Neural progenitor cell (in vitro differentiated cells): ENCODE measurements at regions not wholly inside any gene's neighbourhood (a gene's known extent, or its start where the extent isn't known, plus 50 kb on each side); places are given as distances from the start of the nearest gene placed in this dataset.

Source experiments
- DNase-seq: peaks from one replicate; pipeline ENCODE4 v3.0.0-alpha.2; 2016; ENCODE audit warnings: low spot score
- H2AFZ ChIP-seq: fragments of 200-600 bp; sonication (generic); replicated peaks from 2 replicates; pipeline ENCODE4 v1.6.1; 2016; ENCODE audit warnings: antibody characterized with exemption
- H3F3A ChIP-seq: fragments of 200-600 bp; sonication (generic); 2 replicates; pipeline ENCODE4 v1.6.1; 2016; ENCODE audit warnings: antibody characterized with exemption, low read depth
- H3K27ac ChIP-seq: fragments of 200-600 bp; sonication (generic); 2 replicates; pipeline ENCODE4 v1.5.1; 2016; ENCODE audit warnings: mild to moderate bottlenecking
- H3K27me3 ChIP-seq: fragments of 200-600 bp; sonication (generic); 2 replicates; pipeline ENCODE4 v1.6.1; 2016; ENCODE audit warnings: mild to moderate bottlenecking, moderate library complexity
- H3K36me3 ChIP-seq: fragments of 200-600 bp; sonication (generic); 2 replicates; pipeline ENCODE4 v1.5.1; 2016
- H3K4me1 ChIP-seq: fragments of 200-600 bp; sonication (generic); 2 replicates; pipeline ENCODE4 v1.6.1; 2016; ENCODE audit warnings: mixed run types
- H3K4me2 ChIP-seq: fragments of 200-600 bp; sonication (generic); 2 replicates; pipeline ENCODE4 v1.6.1; 2016
- H3K4me3 ChIP-seq: fragments of 200-600 bp; sonication (generic); 2 replicates; pipeline ENCODE4 v1.5.1; 2016
- H3K79me2 ChIP-seq: fragments of 200-600 bp; sonication (generic); 2 replicates; pipeline ENCODE4 v1.6.1; 2016; ENCODE audit warnings: low read depth
- H3K9ac ChIP-seq: fragments of 200-600 bp; sonication (generic); 2 replicates; pipeline ENCODE4 v1.6.1; 2016
- H3K9me3 ChIP-seq: fragments of 200-600 bp; sonication (generic); 2 replicates; pipeline ENCODE4 v1.5.1; 2016; ENCODE audit warnings: low read depth
- H4K20me1 ChIP-seq: fragments of 200-600 bp; sonication (generic); 2 replicates; pipeline ENCODE4 v1.6.1; 2016; ENCODE audit warnings: low read depth
- H3K27ac Mint-ChIP-seq: 3 replicates; pipeline ENCODE4 v1.8.0; 2021; ENCODE audit warnings: mixed read lengths
- H3K27me3 Mint-ChIP-seq: 2 replicates; pipeline ENCODE4 v1.8.0; 2022; ENCODE audit warnings: low read depth, mild to moderate bottlenecking, inconsistent platforms, moderate library complexity, mixed read lengths; ENCODE audit not compliant: insufficient read depth
- H3K36me3 Mint-ChIP-seq: 3 replicates; pipeline ENCODE4 v1.8.0; 2021; ENCODE audit warnings: mixed read lengths
- H3K4me1 Mint-ChIP-seq: 3 replicates; pipeline ENCODE4 v1.8.0; 2021; ENCODE audit warnings: mixed read lengths
- H3K4me3 Mint-ChIP-seq: 3 replicates; pipeline ENCODE4 v1.8.0; 2021; ENCODE audit warnings: mild to moderate bottlenecking, moderate library complexity, mixed read lengths
- H3K9me3 Mint-ChIP-seq: 3 replicates; pipeline ENCODE4 v1.8.0; 2020; ENCODE audit warnings: mixed read lengths
- CTCF ChIP-seq: fragments of 200-600 bp; sonication (generic); IDR thresholded peaks from 2 replicates; pipeline ENCODE4 v1.5.1; 2017; ENCODE audit warnings: antibody characterized with exemption, mild to moderate bottlenecking
- EZH2 ChIP-seq: fragments of 200-600 bp; sonication (generic); IDR thresholded peaks from 2 replicates; pipeline ENCODE4 v1.6.1; 2017; ENCODE audit warnings: antibody characterized with exemption, mild to moderate bottlenecking, moderate library complexity
- EZH2phosphoT487 ChIP-seq: fragments of 200-600 bp; sonication (generic); IDR thresholded peaks from 2 replicates; pipeline ENCODE4 v1.6.1; 2017; ENCODE audit warnings: antibody characterized with exemption

- Histone ChIP-seq H3K36me3 (no peaks in the 10 kb centered on the region), H3K79me2 (no peaks in the 10 kb centered on the region), H3K4me1 (no peaks in the 10 kb centered on the region), H4K20me1 (no peaks in the 10 kb centered on the region), H3K27me3 (no peaks in the 10 kb centered on the region), H3K27ac (no peak overlapping the region), H3K9me3 (no peaks in the 10 kb centered on the region), H3K9ac (no peak overlapping the region), H2AFZ (no peak overlapping the region), H3K4me2 (no peak overlapping the region), H3F3A (no peaks in the 10 kb centered on the region), H3K4me3 (no peak overlapping the region)
- no peak for DNase-seq
- no peak overlapping the region for H3K27ac Mint-ChIP-seq
- no peaks in the 10 kb centered on the region for H3K36me3 Mint-ChIP-seq
- H3K4me3 Mint-ChIP-seq = no peak overlapping the region
- no peak for TF ChIP-seq EZH2
- no peak for TF ChIP-seq CTCF
- TF ChIP-seq EZH2phosphoT487 = no peak
- H3K9me3 Mint-ChIP-seq = peaks cover 5% of the 10 kb centered on the region
- H3K27me3 Mint-ChIP-seq = peaks cover 5% of the 10 kb centered on the region
- no peaks in the 10 kb centered on the region for H3K4me1 Mint-ChIP-seq
Observed at GRCh38 chr17:30586818-30587595, 109.8 kb downstream of the GOSR1 start.

DNA sequence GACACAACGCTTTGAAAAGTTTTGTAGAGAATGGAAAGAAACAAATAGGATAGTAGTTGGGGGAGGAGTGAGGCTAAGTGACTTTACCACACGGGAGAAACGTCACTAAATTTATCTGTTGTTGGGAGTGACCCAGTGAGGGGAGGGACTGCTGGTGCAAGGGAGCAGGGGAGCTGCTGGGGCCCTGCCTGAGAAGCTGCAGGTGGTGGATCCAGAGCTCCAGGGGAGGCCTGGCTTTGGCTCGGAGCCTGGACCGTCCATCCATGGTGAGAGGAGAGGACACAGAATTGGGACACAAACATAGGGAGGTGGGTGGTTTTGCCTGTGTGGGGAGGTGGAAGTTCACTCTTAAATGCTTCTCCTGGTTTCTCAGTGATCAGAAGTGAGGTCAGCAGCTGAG is 107.6 kb downstream of the GOSR1 start:
- no peaks in the 10 kb centered on the region for H3K9me3 ChIP-seq
- DNase-seq = no peak
- no peaks in the 10 kb centered on the region for H3K79me2 ChIP-seq
- no peak overlapping the region for H3K9ac ChIP-seq
- TF ChIP-seq EZH2 (no peak), CTCF (no peak), EZH2phosphoT487 (no peak)
- no peaks in the 10 kb centered on the region for H3F3A ChIP-seq
- H2AFZ ChIP-seq = no peak overlapping the region
- no peaks in the 10 kb centered on the region for H3K36me3 ChIP-seq
- Mint-ChIP-seq H3K9me3 (peaks cover 7% of the 10 kb centered on the region), H3K36me3 (no peaks in the 10 kb centered on the region), H3K4me3 (no peak overlapping the region), H3K27me3 (peaks cover 6% of the 10 kb centered on the region), H3K4me1 (no peaks in the 10 kb centered on the region), H3K27ac (no peak overlapping the region)
- H3K27ac ChIP-seq = no peak overlapping the region
- no peak overlapping the region for H3K4me3 ChIP-seq
- H3K4me2 ChIP-seq = no peak overlapping the region
- H3K4me1 ChIP-seq = no peaks in the 10 kb centered on the region
- no peaks in the 10 kb centered on the region for H4K20me1 ChIP-seq
- H3K27me3 ChIP-seq = no peaks in the 10 kb centered on the region

DNA sequence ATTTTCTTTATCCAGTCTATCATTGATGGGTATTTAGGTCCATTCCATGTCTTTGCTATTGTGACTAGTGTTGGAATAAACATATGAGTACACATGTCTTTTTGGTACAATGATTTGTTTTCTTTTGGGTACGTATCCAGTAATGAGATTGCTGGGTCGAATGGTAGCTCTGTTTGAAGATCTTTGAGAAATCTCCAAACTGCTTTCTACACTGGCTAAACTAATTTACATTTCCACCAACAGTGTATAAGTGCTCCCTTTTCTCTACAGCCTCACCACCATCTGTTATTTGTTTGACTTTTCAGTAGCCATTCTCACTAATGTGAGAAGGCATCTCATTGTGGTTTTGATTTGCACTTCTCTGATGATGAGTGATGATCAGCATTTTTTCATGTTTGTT is 103.7 kb downstream of the GOSR1 start:
- TF ChIP-seq EZH2phosphoT487 (no peak), EZH2 (no peak), CTCF (no peak)
- peaks cover 2% of the 10 kb centered on the region for H3K9me3 Mint-ChIP-seq
- no peak overlapping the region for H3K4me3 Mint-ChIP-seq

More for the DNA sequence above, 103.7 kb downstream of the GOSR1 start:
- Histone ChIP-seq H3K4me3 (no peak overlapping the region), H3K79me2 (no peaks in the 10 kb centered on the region), H3F3A (no peaks in the 10 kb centered on the region), H3K36me3 (no peaks in the 10 kb centered on the region), H3K9ac (no peak overlapping the region), H3K4me2 (no peak overlapping the region), H3K9me3 (no peaks in the 10 kb centered on the region), H3K27ac (no peak overlapping the region), H4K20me1 (no peaks in the 10 kb centered on the region), H3K27me3 (no peaks in the 10 kb centered on the region), H2AFZ (no peak overlapping the region), H3K4me1 (no peaks in the 10 kb centered on the region)
- H3K36me3 Mint-ChIP-seq = no peaks in the 10 kb centered on the region
- peaks cover 8% of the 10 kb centered on the region for H3K27me3 Mint-ChIP-seq
- H3K27ac Mint-ChIP-seq = no peak overlapping the region
- no peak for DNase-seq
- H3K4me1 Mint-ChIP-seq = peaks cover 3% of the 10 kb centered on the region
